Upper lobe of left lung (tissue), 4 donors: ENCODE measurements at regions not wholly inside any gene's neighbourhood (a gene's known extent, or its start where the extent isn't known, plus 50 kb on each side); places are given as distances from the start of the nearest gene placed in this dataset.

Experiments used
- CTCF ChIP-seq, 6 experiments: fragments of 450-650 bp in 4 of 6; fragments of 200-600 bp in 2 of 6; sonication (generic) in 2 of 6; IDR thresholded peaks; one replicate each; pipeline ENCODE4 v1.5.1; 2016 to 2019; ENCODE audit warnings: antibody characterized with exemption in 6 of 6
- POLR2AphosphoS5 ChIP-seq, 2 donors: sonication (generic); formaldehyde crosslinking; IDR thresholded peaks; one replicate each; pipeline ENCODE4 v1.5.1; 2017; ENCODE audit warnings: antibody characterized with exemption in 2 of 2

GRCh38 chr6:81624453-81624852, 128.0 kb downstream of the TENT5A start:
- TF ChIP-seq CTCF (IDR thresholded peaks at IDR 0.05) (no peak), POLR2AphosphoS5 (IDR thresholded peaks at IDR 0.05) (no peak)
